ENCODE measurements at regions not wholly inside any gene's neighbourhood (a gene's known extent, or its start where the extent isn't known, plus 50 kb on each side); places are given as distances from the start of the nearest gene placed in this dataset.

DNA sequence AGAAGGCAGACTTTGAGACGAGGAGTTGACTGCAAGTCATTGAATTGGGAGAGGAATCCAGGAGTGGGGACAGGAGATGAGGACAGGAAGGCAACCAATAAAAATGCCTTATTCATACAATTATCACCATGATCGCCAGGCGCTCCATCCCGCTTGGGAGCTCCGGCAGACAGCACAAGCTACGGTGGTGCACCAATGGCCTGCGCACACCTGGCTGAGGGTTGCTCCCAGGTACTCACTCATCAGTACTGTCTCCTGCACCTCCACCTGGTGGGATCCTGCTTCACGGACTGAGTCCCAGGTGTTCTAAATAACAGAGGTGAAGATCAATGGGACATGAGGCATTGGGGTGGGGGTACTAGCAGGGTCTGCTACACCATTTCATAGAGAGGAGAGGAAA, 160.0 kb upstream of the TNRC6C start:
- TF ChIP-seq, protein P1, sequence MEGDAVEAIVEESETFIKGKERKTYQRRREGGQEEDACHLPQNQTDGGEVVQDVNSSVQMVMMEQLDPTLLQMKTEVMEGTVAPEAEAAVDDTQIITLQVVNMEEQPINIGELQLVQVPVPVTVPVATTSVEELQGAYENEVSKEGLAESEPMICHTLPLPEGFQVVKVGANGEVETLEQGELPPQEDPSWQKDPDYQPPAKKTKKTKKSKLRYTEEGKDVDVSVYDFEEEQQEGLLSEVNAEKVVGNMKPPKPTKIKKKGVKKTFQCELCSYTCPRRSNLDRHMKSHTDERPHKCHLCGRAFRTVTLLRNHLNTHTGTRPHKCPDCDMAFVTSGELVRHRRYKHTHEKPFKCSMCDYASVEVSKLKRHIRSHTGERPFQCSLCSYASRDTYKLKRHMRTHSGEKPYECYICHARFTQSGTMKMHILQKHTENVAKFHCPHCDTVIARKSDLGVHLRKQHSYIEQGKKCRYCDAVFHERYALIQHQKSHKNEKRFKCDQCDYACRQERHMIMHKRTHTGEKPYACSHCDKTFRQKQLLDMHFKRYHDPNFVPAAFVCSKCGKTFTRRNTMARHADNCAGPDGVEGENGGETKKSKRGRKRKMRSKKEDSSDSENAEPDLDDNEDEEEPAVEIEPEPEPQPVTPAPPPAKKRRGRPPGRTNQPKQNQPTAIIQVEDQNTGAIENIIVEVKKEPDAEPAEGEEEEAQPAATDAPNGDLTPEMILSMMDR (IDR thresholded peaks at IDR 0.05) = no peak
- TF ChIP-seq POLR2AphosphoS5 (IDR thresholded peaks at IDR 0.05) = no peak
- TF ChIP-seq POLR2A (IDR thresholded peaks at IDR 0.05) = no peak
- TF ChIP-seq EP300 (IDR thresholded peaks at IDR 0.05) = no peak
- ATAC-seq (ENCODE audit: low FRiP score in 2 of 2) (no peak), DNase-seq (no peak)
- Histone ChIP-seq H3K27ac (no peak overlapping the region), H3K4me3 (no peak overlapping the region), H3K4me1 (peaks cover 0 to 6% (median 0%) of the 10 kb centered on the region in 4 donors), H3K9me3 (no peaks in the 10 kb centered on the region), H3K27me3 (no peaks in the 10 kb centered on the region), H3K36me3 (no peaks in the 10 kb centered on the region)
- WGBS, 2 donors = 95 to 96% methylated on average over 8 of the region's 8 CpGs

DNA sequence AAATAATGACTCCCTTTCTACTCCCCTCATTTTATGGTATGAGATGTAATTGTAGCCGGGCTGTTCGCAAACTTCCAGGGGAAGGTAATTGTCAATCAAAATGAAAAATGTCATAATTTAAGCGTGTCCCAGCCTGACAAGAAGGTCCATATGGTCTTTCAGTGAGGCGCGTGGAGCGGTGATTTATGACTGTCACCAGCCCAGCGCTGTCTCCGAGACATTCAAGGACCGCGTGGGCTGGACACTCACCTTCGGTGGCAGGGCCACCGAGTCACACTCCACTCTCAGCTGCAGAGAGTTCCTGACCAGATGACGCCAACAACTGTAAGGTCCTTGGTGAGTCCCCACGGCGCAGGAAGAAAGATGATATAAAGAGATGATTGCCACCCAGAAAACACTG, 157.7 kb upstream of the TNRC6C start:
- WGBS, 2 donors = 83 to 93% methylated on average over 15 of the region's 15 CpGs
- no peak for TF ChIP-seq POLR2A (IDR thresholded peaks at IDR 0.05)
- TF ChIP-seq, protein P1 (IDR thresholded peaks at IDR 0.05) = no peak
- TF ChIP-seq EP300 (IDR thresholded peaks at IDR 0.05) = no peak
- TF ChIP-seq POLR2AphosphoS5 (IDR thresholded peaks at IDR 0.05) = no peak

DNA sequence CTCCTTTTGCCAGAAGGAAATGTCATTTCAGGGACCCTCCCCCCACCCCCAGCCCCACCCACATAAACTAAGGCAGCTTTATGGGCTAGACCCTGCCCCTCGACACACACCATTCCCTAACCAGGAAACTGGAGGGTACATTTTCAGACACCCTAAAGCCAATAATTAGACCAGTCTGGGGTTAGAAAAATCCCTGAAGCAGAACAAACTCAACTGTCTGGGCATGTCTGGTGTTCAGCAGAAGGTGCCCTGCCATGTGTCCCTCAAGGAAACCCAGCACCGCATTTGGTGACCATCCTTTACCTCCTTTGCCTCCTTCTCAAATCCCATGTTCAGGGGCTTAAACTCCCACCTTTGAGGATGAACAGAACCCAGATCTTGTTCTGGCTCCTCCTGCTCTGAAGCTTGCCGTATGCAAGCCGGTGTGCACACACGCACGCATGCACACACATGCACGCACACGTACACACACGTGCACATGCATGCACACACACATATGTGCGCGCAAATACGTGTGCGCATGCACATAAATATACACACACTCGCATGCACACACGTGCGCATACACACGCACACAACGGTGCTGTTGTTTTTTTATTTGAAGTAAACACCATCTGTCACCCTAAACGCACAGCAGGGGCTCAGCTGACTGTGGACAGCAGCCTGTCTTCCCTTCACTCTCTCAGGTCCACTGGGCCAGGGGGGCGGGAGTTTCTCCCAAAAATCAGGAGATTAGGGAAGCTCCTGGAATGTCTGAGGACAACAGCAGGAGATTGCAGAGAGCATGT, 156.8 kb upstream of the TNRC6C start:
- Histone ChIP-seq H3K4me3 (no peak overlapping the region), H3K36me3 (no peaks in the 10 kb centered on the region), H3K9me3 (no peaks in the 10 kb centered on the region), H3K27ac (no peak overlapping the region), H3K27me3 (no peaks in the 10 kb centered on the region), H3K4me1 (peaks cover 0 to 6% (median 0%) of the 10 kb centered on the region in 4 donors)
- TF ChIP-seq POLR2AphosphoS5 (IDR thresholded peaks at IDR 0.05) (no peak), EP300 (IDR thresholded peaks at IDR 0.05) (no peak), POLR2A (IDR thresholded peaks at IDR 0.05) (no peak)
- TF ChIP-seq, protein P1 (IDR thresholded peaks at IDR 0.05) = no peak
- WGBS, 2 donors = 76 to 86% methylated on average over 19 to 20 of the region's 20 CpGs
- DNase-seq = no peak
- ATAC-seq (ENCODE audit: low FRiP score in 2 of 2) = no peak

More for the DNA sequence above, 157.7 kb upstream of the TNRC6C start:
- Histone ChIP-seq H3K36me3 (no peaks in the 10 kb centered on the region), H3K4me3 (no peak overlapping the region), H3K27me3 (no peaks in the 10 kb centered on the region), H3K27ac (no peak overlapping the region), H3K4me1 (peaks cover 0 to 6% (median 0%) of the 10 kb centered on the region in 4 donors), H3K9me3 (no peaks in the 10 kb centered on the region)
- ATAC-seq (ENCODE audit: low FRiP score in 2 of 2) (no peak), DNase-seq (no peak)

DNA sequence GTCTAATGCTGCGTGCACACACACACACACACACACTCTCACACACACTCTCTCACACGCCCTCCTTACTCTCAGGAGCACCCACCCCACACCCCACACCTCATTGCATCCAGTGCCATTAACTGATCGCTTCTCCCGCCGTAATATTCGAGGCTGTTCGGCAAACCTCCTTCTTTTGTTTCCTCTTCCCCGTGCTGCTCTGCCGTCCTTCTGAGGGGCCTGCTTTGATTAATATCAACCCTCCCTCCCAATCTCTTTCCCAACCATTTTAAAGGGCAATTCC, 156.2 kb upstream of the TNRC6C start:
- ATAC-seq (ENCODE audit: low FRiP score in 2 of 2) = no peak
- Histone ChIP-seq H3K4me1 (peaks cover 0 to 6% (median 0%) of the 10 kb centered on the region in 4 donors), H3K27me3 (no peaks in the 10 kb centered on the region), H3K9me3 (no peaks in the 10 kb centered on the region), H3K4me3 (no peak overlapping the region), H3K36me3 (no peaks in the 10 kb centered on the region), H3K27ac (no peak overlapping the region)
- TF ChIP-seq EP300 (IDR thresholded peaks at IDR 0.05) (no peak), POLR2A (IDR thresholded peaks at IDR 0.05) (no peak), POLR2AphosphoS5 (IDR thresholded peaks at IDR 0.05) (no peak)
- TF ChIP-seq, protein P1 (IDR thresholded peaks at IDR 0.05) = no peak
- 19% methylated on average over 9 of the region's 9 CpGs for WGBS, 2 donors
- no peak for DNase-seq

DNA sequence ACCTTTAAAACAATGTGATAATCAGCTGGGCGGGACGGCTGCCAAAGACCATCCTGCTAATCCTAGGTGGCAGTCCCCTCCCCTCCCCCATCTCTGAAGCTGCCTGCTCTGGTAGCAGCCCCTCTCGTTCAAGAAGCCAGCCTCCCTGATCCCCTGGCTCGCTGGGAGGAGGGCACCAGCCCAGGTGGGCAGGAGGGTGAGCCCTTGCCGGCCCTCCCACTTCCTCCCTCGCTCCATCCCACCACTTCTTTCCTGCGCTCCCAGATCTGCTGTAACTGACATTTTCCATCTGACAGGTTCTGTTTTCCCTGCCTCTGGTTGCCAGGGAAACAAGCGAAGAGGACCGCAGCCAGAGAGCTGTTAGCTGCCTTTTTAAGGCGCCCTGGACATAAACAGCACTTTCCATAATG, 155.7 kb upstream of the TNRC6C start:
- WGBS, 2 donors = 10 to 11% methylated on average over 10 of the region's 10 CpGs
- Histone ChIP-seq H3K4me3 (no peak overlapping the region), H3K27ac (no peak overlapping the region), H3K4me1 (peaks cover 0 to 6% (median 0%) of the 10 kb centered on the region in 4 donors), H3K27me3 (no peaks in the 10 kb centered on the region), H3K9me3 (no peaks in the 10 kb centered on the region), H3K36me3 (no peaks in the 10 kb centered on the region)
- ATAC-seq (ENCODE audit: low FRiP score in 2 of 2) (no peak), DNase-seq (no peak)
- TF ChIP-seq POLR2AphosphoS5 (IDR thresholded peaks at IDR 0.05) (no peak), EP300 (IDR thresholded peaks at IDR 0.05) (no peak), POLR2A (IDR thresholded peaks at IDR 0.05) (no peak)
- TF ChIP-seq, protein P1 (IDR thresholded peaks at IDR 0.05) = no peak

All from upper lobe of left lung (tissue), 6 donors.